DND-41 (cell line): ENCODE measurements at regions not wholly inside any gene's neighbourhood (a gene's known extent, or its start where the extent isn't known, plus 50 kb on each side); places are given as distances from the start of the nearest gene placed in this dataset.

Source experiments
- ATAC-seq: fragments of 200-7000 bp; cut with Tn5 transposase; 3 replicates; pipeline ENCODE4 v1.9.1; 2021; ENCODE audit warnings: low read depth; ENCODE audit not compliant: insufficient read depth
- DNase-seq: peaks from one replicate; pipeline ENCODE4 v3.0.0-alpha.2; 2020
- H2AFZ ChIP-seq: 2 replicates; pipeline ENCODE4 v1.6.0; 2012; ENCODE audit warnings: low read depth, low read length
- H3K27ac ChIP-seq: 2 replicates; pipeline ENCODE4 v1.5.1; 2012; ENCODE audit warnings: low read length, inconsistent platforms
- H3K27me3 ChIP-seq: fragments of 200-600 bp; sonication (generic); 2 replicates; pipeline ENCODE4 v1.6.0; 2012; ENCODE audit warnings: low read length, mild to moderate bottlenecking, inconsistent platforms; ENCODE audit not compliant: insufficient read depth, poor library complexity
- H3K36me3 ChIP-seq: 2 replicates; pipeline ENCODE4 v1.5.1; 2012; ENCODE audit warnings: low read length, inconsistent platforms; ENCODE audit not compliant: insufficient read depth
- H3K4me1 ChIP-seq: 2 replicates; pipeline ENCODE4 v1.5.1; 2012; ENCODE audit warnings: mild to moderate bottlenecking, low read length; ENCODE audit not compliant: insufficient read depth
- H3K4me2 ChIP-seq: 2 replicates; pipeline ENCODE4 v1.6.0; 2012; ENCODE audit warnings: mild to moderate bottlenecking, moderate library complexity, low read length, inconsistent platforms; ENCODE audit not compliant: insufficient read depth
- H3K4me3 ChIP-seq, 2 experiments: fragments of 200-600 bp in 1 of 2; shearing (Covaris generic) in 1 of 2; 2 replicates each; pipeline ENCODE4 v1.5.1; 2012 to 2016; ENCODE audit warnings: inconsistent platforms in 2 of 2, low read length in 2 of 2, mild to moderate bottlenecking in 2 of 2, low read depth in 1 of 2, moderate library complexity in 1 of 2
- H3K79me2 ChIP-seq: 2 replicates; pipeline ENCODE4 v1.6.0; 2012; ENCODE audit warnings: low read length, inconsistent platforms; ENCODE audit not compliant: insufficient read depth
- H3K9ac ChIP-seq: 2 replicates; pipeline ENCODE4 v1.6.0; 2012; ENCODE audit warnings: low read depth, mild to moderate bottlenecking, inconsistent platforms, low read length, moderate library complexity
- H3K9me3 ChIP-seq: 2 replicates; pipeline ENCODE4 v1.5.1; 2012; ENCODE audit warnings: low read length, moderate library complexity, mild to moderate bottlenecking, inconsistent platforms; ENCODE audit not compliant: insufficient read depth, severe bottlenecking
- H4K20me1 ChIP-seq: 2 replicates; pipeline ENCODE4 v1.6.0; 2012; ENCODE audit warnings: low read length; ENCODE audit not compliant: insufficient read depth
- EZH2 ChIP-seq: IDR thresholded peaks from 3 replicates; pipeline ENCODE4 v1.6.1; 2012; ENCODE audit warnings: borderline replicate concordance, low read depth, mild to moderate bottlenecking, moderate library complexity, low read length, inconsistent platforms; ENCODE audit not compliant: severe bottlenecking
- TF ChIP-seq, protein P1 (sequence below): IDR thresholded peaks from 2 replicates; pipeline ENCODE4 v1.5.1; 2012; ENCODE audit warnings: borderline replicate concordance, low read length, moderate library complexity, mild to moderate bottlenecking; ENCODE audit not compliant: poor library complexity, severe bottlenecking; ENCODE audit errors: extremely low read depth

DNA sequence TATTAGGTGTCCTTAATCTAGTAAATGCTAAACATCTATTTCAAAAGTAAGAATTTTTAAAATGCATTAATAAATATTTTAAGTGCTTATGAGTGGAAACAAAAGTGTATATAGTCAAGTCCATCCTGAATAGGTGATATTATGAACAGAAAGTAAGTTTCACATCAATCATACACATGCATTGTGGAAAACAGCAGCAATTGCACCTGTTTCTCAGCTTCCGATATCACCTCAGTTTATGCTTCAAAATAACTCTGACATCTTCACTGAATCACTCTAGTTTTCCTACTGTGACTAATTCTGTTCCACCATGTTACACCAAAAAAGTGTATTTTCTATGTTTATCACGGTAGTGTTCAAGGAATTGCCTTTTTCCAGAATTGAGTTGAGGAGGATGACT, 172.6 kb upstream of the MANEA start:
- H3K4me3 ChIP-seq: no peak overlapping the region
- no peaks in the 10 kb centered on the region for H3K9me3 ChIP-seq
- H3K27me3 ChIP-seq: no peaks in the 10 kb centered on the region
- TF ChIP-seq EZH2: no peak
- TF ChIP-seq, protein P1, sequence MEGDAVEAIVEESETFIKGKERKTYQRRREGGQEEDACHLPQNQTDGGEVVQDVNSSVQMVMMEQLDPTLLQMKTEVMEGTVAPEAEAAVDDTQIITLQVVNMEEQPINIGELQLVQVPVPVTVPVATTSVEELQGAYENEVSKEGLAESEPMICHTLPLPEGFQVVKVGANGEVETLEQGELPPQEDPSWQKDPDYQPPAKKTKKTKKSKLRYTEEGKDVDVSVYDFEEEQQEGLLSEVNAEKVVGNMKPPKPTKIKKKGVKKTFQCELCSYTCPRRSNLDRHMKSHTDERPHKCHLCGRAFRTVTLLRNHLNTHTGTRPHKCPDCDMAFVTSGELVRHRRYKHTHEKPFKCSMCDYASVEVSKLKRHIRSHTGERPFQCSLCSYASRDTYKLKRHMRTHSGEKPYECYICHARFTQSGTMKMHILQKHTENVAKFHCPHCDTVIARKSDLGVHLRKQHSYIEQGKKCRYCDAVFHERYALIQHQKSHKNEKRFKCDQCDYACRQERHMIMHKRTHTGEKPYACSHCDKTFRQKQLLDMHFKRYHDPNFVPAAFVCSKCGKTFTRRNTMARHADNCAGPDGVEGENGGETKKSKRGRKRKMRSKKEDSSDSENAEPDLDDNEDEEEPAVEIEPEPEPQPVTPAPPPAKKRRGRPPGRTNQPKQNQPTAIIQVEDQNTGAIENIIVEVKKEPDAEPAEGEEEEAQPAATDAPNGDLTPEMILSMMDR: no peak
- no peaks in the 10 kb centered on the region for H3K4me1 ChIP-seq
- DNase-seq (no peak), ATAC-seq (no peak)
- no peaks in the 10 kb centered on the region for H3K79me2 ChIP-seq
- H2AFZ ChIP-seq: no peak overlapping the region
- H3K36me3 ChIP-seq: no peaks in the 10 kb centered on the region
- H3K27ac ChIP-seq: no peak overlapping the region
- H3K9ac ChIP-seq: no peak overlapping the region
- H4K20me1 ChIP-seq: no peaks in the 10 kb centered on the region
- H3K4me2 ChIP-seq: no peak overlapping the region

- Histone ChIP-seq H4K20me1 (no peaks in the 10 kb centered on the region), H3K27ac (no peak overlapping the region), H3K36me3 (no peaks in the 10 kb centered on the region), H3K9me3 (no peaks in the 10 kb centered on the region), H3K9ac (no peak overlapping the region), H3K4me2 (no peak overlapping the region), H3K4me3 (no peak overlapping the region), H2AFZ (no peak overlapping the region), H3K79me2 (no peaks in the 10 kb centered on the region), H3K4me1 (no peaks in the 10 kb centered on the region), H3K27me3 (no peaks in the 10 kb centered on the region)
- no peak for TF ChIP-seq EZH2
- TF ChIP-seq, protein P1: no peak
- ATAC-seq (no peak), DNase-seq (no peak)
These were observed 169.2 kb upstream of the MANEA start for GRCh38 chr6:95408111-95408510.

- Histone ChIP-seq H3K9ac (no peak overlapping the region), H3K27me3 (no peaks in the 10 kb centered on the region), H4K20me1 (no peaks in the 10 kb centered on the region), H3K4me3 (no peak overlapping the region), H3K4me1 (no peaks in the 10 kb centered on the region), H3K4me2 (no peak overlapping the region), H3K79me2 (no peaks in the 10 kb centered on the region), H3K9me3 (no peaks in the 10 kb centered on the region), H3K27ac (no peak overlapping the region), H3K36me3 (no peaks in the 10 kb centered on the region), H2AFZ (no peak overlapping the region)
- ATAC-seq: no peak
- no peak for DNase-seq
- no peak for TF ChIP-seq EZH2
These were observed 167.2 kb upstream of the MANEA start for GRCh38 chr6:95410168-95410567.

DNA sequence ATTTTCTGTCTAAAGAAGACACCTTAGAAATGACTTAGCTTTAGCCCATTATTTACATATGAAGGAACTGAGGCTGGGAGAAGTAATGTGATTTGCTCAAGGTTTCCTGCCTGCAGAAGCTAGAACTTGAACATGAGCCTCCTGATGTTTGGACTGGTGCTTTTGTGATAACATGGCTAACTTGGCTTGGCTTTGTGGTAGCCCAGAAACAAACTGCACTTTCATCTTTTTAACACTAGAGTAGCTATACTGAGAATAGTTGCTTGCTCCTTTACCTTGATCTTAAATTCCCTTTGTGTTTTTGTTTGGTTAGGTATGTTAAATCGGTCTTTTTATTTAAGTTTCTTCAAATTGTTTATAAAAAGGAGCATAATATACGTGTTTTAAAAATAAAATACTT, 163.5 kb upstream of the MANEA start:
- Histone ChIP-seq H3K4me2 (no peak overlapping the region), H3K4me3 (no peak overlapping the region), H3K27ac (no peak overlapping the region), H3K27me3 (no peaks in the 10 kb centered on the region), H3K79me2 (no peaks in the 10 kb centered on the region), H4K20me1 (no peaks in the 10 kb centered on the region), H3K9ac (no peak overlapping the region), H2AFZ (no peak overlapping the region), H3K9me3 (no peaks in the 10 kb centered on the region), H3K36me3 (no peaks in the 10 kb centered on the region), H3K4me1 (no peaks in the 10 kb centered on the region)
- no peak for DNase-seq
- TF ChIP-seq, protein P1: no peak
- TF ChIP-seq EZH2: no peak
- ATAC-seq: no peak
